CD14-positive monocyte (primary cell): ENCODE measurements at regions not wholly inside any gene's neighbourhood (a gene's known extent, or its start where the extent isn't known, plus 50 kb on each side); places are given as distances from the start of the nearest gene placed in this dataset.

Experiments
- DNase-seq, 3 donors: peaks; one replicate each; pipeline ENCODE4 v3.0.0-alpha.2; 2011 to 2022
- H2AFZ ChIP-seq: 2 replicates; pipeline ENCODE4 v1.6.0; 2012; ENCODE audit warnings: mild to moderate bottlenecking, low read depth, low read length, inconsistent platforms; ENCODE audit not compliant: insufficient read depth, poor library complexity, severe bottlenecking
- H3K27ac ChIP-seq, 2 donors: 1 replicate in 1 of 2; 2 replicates in 1 of 2; pipeline ENCODE4 v1.5.1; 2012 to 2013; ENCODE audit warnings: low read length in 2 of 2, control low read depth in 1 of 2, inconsistent platforms in 1 of 2, low read depth in 1 of 2, mild to moderate bottlenecking in 1 of 2
- H3K27me3 ChIP-seq, 2 donors: one replicate each; pipeline versions ENCODE4 v1.6.0 to v1.6.1; 2011 to 2013; ENCODE audit warnings: low read length in 2 of 2; ENCODE audit not compliant: control insufficient read depth in 2 of 2, insufficient read depth in 2 of 2
- H3K36me3 ChIP-seq, 2 donors: replicated peaks in 1 of 2; 1 replicate in 1 of 2; 2 replicates in 1 of 2; pipeline versions ENCODE4 v1.5.1 to v1.6.1; 2012 to 2013; ENCODE audit warnings: low read length in 2 of 2, control low read depth in 1 of 2, inconsistent platforms in 1 of 2, mild to moderate bottlenecking in 1 of 2; ENCODE audit not compliant: insufficient read depth in 2 of 2, control insufficient read depth in 1 of 2
- H3K4me1 ChIP-seq, 2 donors: 1 replicate in 1 of 2; 2 replicates in 1 of 2; pipeline versions ENCODE4 v1.5.1 to v1.6.1; 2012 to 2013; ENCODE audit warnings: low read length in 2 of 2, control low read depth in 1 of 2, inconsistent platforms in 1 of 2, mild to moderate bottlenecking in 1 of 2, moderate library complexity in 1 of 2; ENCODE audit not compliant: insufficient read depth in 2 of 2, control insufficient read depth in 1 of 2
- H3K4me2 ChIP-seq: replicated peaks from 2 replicates; pipeline ENCODE3; 2012; ENCODE audit warnings: low read length, moderate library complexity, mild to moderate bottlenecking; ENCODE audit not compliant: poor library complexity, severe bottlenecking; ENCODE audit errors: extremely low read depth
- H3K4me3 ChIP-seq, 3 experiments: fragments of 200-600 bp in 1 of 3; sonication (generic) in 1 of 3; replicated peaks in 1 of 3; 1 replicate in 2 of 3; 2 replicates in 1 of 3; pipeline ENCODE4 v1.5.1; 2011 to 2013; ENCODE audit warnings: low read length in 3 of 3, mild to moderate bottlenecking in 3 of 3, control low read depth in 2 of 3, low read depth in 2 of 3, inconsistent platforms in 1 of 3, moderate library complexity in 1 of 3
- H3K79me2 ChIP-seq: 2 replicates; pipeline ENCODE4 v1.6.0; 2012; ENCODE audit warnings: mild to moderate bottlenecking, control low read depth, inconsistent platforms, low read length, moderate library complexity; ENCODE audit not compliant: insufficient read depth
- H3K9ac ChIP-seq: 2 replicates; pipeline ENCODE4 v1.6.0; 2017; ENCODE audit warnings: low read length, mild to moderate bottlenecking; ENCODE audit not compliant: insufficient read depth, poor library complexity, severe bottlenecking
- H3K9me3 ChIP-seq, 2 donors: replicated peaks in 1 of 2; 1 replicate in 1 of 2; 2 replicates in 1 of 2; pipeline versions ENCODE4 v1.5.1 to v1.6.1; 2012 to 2013; ENCODE audit warnings: low read length in 2 of 2, control low read depth in 1 of 2; ENCODE audit not compliant: control insufficient read depth in 1 of 2, insufficient read depth in 1 of 2
- H4K20me1 ChIP-seq: 2 replicates; pipeline ENCODE4 v1.6.0; 2012; ENCODE audit warnings: mild to moderate bottlenecking, low read length, control low read depth, moderate library complexity; ENCODE audit not compliant: insufficient read depth
- H3K27ac Mint-ChIP-seq, 7 donors: one replicate each; pipeline ENCODE4 v1.8.0; 2020; ENCODE audit warnings: mild to moderate bottlenecking in 7 of 7, mixed read lengths in 7 of 7, moderate library complexity in 6 of 7, inconsistent platforms in 2 of 7
- H3K27me3 Mint-ChIP-seq, 3 donors: one replicate each; pipeline ENCODE4 v1.8.0; 2021 to 2022; ENCODE audit warnings: low read depth in 3 of 3, mild to moderate bottlenecking in 3 of 3, mixed read lengths in 3 of 3, moderate library complexity in 3 of 3, inconsistent platforms in 1 of 3
- H3K36me3 Mint-ChIP-seq, 2 donors: one replicate each; pipeline ENCODE4 v1.8.0; 2020; ENCODE audit warnings: mixed read lengths in 2 of 2, inconsistent platforms in 1 of 2, mild to moderate bottlenecking in 1 of 2
- H3K4me1 Mint-ChIP-seq: one replicate; pipeline ENCODE4 v1.8.0; 2020; ENCODE audit warnings: mild to moderate bottlenecking, mixed read lengths
- H3K4me3 Mint-ChIP-seq, 2 donors: one replicate each; pipeline ENCODE4 v1.8.0; 2020; ENCODE audit warnings: mild to moderate bottlenecking in 2 of 2, mixed read lengths in 2 of 2, moderate library complexity in 1 of 2
- H3K9me3 Mint-ChIP-seq, 7 donors: one replicate each; pipeline ENCODE4 v1.8.0; 2020 to 2022; ENCODE audit warnings: mixed read lengths in 7 of 7, mild to moderate bottlenecking in 6 of 7, moderate library complexity in 6 of 7, inconsistent platforms in 2 of 7
- WGBS: methylation state at CpG from one replicate; pipeline ENCODE4 v1.1.5; 2013; ENCODE audit warnings: missing lambda C conversion rate; ENCODE audit not compliant: insufficient coverage; 5-methylcytosine and 5-hydroxymethylcytosine counted together
- intact Hi-C, 2 donors: fragments of 100-400 bp; cut with micrococcal nuclease; formaldehyde crosslinking; loops; one replicate each; pipeline versions ENCODE4 v1.15.0 to v1.15.1; 2023
- TF ChIP-seq, protein P1 (sequence below): fragments of 200-600 bp; IDR thresholded peaks from one replicate; pipeline ENCODE4 v1.8.0; 2022; ENCODE audit warnings: antibody characterized with exemption, mild to moderate bottlenecking

DNA sequence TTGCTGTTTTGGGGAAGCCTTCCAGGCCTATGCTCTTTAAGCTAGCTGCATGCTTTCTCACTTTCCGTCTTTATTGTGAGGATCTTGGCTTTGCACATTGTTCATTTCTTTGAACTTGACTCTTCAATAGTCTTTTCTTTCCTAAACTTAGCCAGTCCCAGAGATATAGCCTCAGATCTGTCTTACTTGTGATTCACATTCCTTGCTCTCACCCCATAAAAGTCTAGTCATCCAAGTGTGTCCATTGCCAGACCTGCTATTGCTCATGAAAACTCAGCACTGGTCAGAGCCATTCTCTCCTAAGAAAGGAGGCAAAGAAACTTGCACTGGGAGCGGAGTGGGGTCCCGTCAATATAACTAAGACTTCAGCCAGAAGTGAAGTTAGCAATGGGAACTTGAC is 275.0 kb upstream of the CTSO start:
- Histone ChIP-seq H3K9me3 (no peaks in the 10 kb centered on the region), H4K20me1 (no peaks in the 10 kb centered on the region), H3K36me3 (no peaks in the 10 kb centered on the region), H3K4me3 (no peak overlapping the region), H3K27ac (no peak overlapping the region), H3K4me1 (no peaks in the 10 kb centered on the region), H3K27me3 (no peaks in the 10 kb centered on the region), H2AFZ (no peak overlapping the region), H3K9ac (no peak overlapping the region), H3K79me2 (no peaks in the 10 kb centered on the region), H3K4me2 (no peak overlapping the region)
- Mint-ChIP-seq H3K9me3 (peaks cover 0 to 5% (median 3%) of the 10 kb centered on the region in 7 donors), H3K27ac (no peak overlapping the region), H3K4me3 (no peak overlapping the region), H3K36me3 (no peaks in the 10 kb centered on the region), H3K4me1 (no peaks in the 10 kb centered on the region), H3K27me3 (no peaks in the 10 kb centered on the region)
- intact Hi-C loops: no loop called here
- no peak for DNase-seq
- TF ChIP-seq, protein P1, sequence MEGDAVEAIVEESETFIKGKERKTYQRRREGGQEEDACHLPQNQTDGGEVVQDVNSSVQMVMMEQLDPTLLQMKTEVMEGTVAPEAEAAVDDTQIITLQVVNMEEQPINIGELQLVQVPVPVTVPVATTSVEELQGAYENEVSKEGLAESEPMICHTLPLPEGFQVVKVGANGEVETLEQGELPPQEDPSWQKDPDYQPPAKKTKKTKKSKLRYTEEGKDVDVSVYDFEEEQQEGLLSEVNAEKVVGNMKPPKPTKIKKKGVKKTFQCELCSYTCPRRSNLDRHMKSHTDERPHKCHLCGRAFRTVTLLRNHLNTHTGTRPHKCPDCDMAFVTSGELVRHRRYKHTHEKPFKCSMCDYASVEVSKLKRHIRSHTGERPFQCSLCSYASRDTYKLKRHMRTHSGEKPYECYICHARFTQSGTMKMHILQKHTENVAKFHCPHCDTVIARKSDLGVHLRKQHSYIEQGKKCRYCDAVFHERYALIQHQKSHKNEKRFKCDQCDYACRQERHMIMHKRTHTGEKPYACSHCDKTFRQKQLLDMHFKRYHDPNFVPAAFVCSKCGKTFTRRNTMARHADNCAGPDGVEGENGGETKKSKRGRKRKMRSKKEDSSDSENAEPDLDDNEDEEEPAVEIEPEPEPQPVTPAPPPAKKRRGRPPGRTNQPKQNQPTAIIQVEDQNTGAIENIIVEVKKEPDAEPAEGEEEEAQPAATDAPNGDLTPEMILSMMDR: no peak
- 71% methylated on average over 2 of the region's 3 CpGs for WGBS

DNA sequence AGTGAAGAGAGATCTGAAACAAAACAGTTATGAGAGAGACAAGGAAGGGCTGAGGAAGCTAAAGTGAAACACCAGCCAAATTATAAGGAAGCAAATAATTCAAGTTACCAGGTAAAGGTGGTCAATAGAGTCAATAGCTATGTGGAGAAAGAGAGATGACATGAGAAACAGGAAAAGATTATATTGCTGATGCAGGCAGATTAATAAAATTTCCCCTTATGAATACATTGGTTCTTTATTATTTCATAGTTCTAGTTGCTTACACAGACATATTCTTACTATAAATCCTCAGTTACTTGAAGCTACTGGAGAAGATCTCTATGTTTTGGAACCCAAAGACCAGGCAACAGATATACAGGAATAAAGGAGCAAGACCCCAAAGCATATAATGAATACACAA is 273.7 kb upstream of the CTSO start:
- intact Hi-C loops: no loop called here
- H3K9me3 Mint-ChIP-seq: peaks cover 0 to 5% (median 0%) of the 10 kb centered on the region in 7 donors
- H3K27me3 Mint-ChIP-seq: no peaks in the 10 kb centered on the region
- Histone ChIP-seq H2AFZ (no peak overlapping the region), H3K36me3 (no peaks in the 10 kb centered on the region), H3K4me3 (no peak overlapping the region), H3K9ac (no peak overlapping the region), H4K20me1 (no peaks in the 10 kb centered on the region), H3K9me3 (no peaks in the 10 kb centered on the region), H3K4me1 (no peaks in the 10 kb centered on the region), H3K27ac (no peak overlapping the region), H3K79me2 (no peaks in the 10 kb centered on the region), H3K4me2 (no peak overlapping the region), H3K27me3 (no peaks in the 10 kb centered on the region)
- no peaks in the 10 kb centered on the region for H3K36me3 Mint-ChIP-seq
- no peak overlapping the region for H3K27ac Mint-ChIP-seq
- H3K4me3 Mint-ChIP-seq: no peak overlapping the region
- TF ChIP-seq, protein P1: no peak
- DNase-seq: no peak
- no peaks in the 10 kb centered on the region for H3K4me1 Mint-ChIP-seq
